ENCODE measurements at regions not wholly inside any gene's neighbourhood (a gene's known extent, or its start where the extent isn't known, plus 50 kb on each side); places are given as distances from the start of the nearest gene placed in this dataset.

DNA sequence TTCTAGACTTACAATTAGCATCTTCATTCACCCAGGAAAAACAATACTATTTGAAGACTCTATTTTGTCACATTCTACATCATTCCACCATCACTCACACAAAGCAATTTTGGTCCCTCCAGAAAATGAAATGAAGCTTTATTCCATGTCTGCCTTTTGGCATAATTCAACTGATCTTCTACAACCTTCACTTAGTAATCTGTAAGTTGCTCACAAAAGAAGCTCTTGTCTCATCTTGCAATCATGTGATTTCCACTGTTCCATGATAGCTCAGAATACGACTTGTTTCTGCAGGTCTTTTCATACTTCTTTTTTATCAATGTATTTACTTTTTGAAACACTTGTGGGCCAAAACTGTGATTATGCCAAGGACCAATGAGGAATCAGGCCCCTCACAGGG, 261.9 kb upstream of the NR4A3 start:
- intact Hi-C loops (cut with DNase I, micrococcal nuclease): no loop called here
- TF ChIP-seq, protein P1, sequence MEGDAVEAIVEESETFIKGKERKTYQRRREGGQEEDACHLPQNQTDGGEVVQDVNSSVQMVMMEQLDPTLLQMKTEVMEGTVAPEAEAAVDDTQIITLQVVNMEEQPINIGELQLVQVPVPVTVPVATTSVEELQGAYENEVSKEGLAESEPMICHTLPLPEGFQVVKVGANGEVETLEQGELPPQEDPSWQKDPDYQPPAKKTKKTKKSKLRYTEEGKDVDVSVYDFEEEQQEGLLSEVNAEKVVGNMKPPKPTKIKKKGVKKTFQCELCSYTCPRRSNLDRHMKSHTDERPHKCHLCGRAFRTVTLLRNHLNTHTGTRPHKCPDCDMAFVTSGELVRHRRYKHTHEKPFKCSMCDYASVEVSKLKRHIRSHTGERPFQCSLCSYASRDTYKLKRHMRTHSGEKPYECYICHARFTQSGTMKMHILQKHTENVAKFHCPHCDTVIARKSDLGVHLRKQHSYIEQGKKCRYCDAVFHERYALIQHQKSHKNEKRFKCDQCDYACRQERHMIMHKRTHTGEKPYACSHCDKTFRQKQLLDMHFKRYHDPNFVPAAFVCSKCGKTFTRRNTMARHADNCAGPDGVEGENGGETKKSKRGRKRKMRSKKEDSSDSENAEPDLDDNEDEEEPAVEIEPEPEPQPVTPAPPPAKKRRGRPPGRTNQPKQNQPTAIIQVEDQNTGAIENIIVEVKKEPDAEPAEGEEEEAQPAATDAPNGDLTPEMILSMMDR (IDR thresholded peaks at IDR 0.05): no peak
- ATAC-seq: no peak

DNA sequence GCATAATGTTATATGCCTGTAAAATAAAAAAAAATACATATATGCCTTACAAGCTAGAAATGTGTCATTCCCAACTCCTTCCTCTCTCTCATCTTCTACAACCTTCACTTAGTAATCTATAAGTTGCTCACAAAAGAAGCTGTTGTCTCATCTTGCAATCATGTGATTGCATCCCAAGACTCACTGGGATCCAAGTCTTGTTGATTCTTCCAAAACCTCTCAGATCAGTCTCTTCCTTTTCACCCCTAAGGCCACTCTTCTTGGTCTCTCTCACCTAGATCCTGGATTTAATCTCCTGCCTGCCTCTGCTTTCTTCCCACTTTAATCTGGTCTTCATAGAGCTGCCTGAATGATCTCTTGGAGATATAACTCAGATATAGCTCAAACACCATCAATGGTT, 261.1 kb upstream of the NR4A3 start:
- ATAC-seq: no peak
- DNase-seq: no peak
- Histone ChIP-seq H3K4me1 (ENCODE audit: low read depth) (no peaks in the 10 kb centered on the region), H3K9me3 (no peaks in the 10 kb centered on the region), H3K4me3 (no peak overlapping the region), H3K36me3 (ENCODE audit: low read depth) (no peaks in the 10 kb centered on the region)
- TF ChIP-seq, protein P1 (IDR thresholded peaks at IDR 0.05): no peak
- intact Hi-C loops (cut with DNase I, micrococcal nuclease): no loop called here

More for the DNA sequence above, 261.9 kb upstream of the NR4A3 start:
- DNase-seq: no peak
- Histone ChIP-seq H3K36me3 (ENCODE audit: low read depth) (no peaks in the 10 kb centered on the region), H3K4me3 (no peak overlapping the region), H3K4me1 (ENCODE audit: low read depth) (no peaks in the 10 kb centered on the region), H3K9me3 (no peaks in the 10 kb centered on the region)

DNA sequence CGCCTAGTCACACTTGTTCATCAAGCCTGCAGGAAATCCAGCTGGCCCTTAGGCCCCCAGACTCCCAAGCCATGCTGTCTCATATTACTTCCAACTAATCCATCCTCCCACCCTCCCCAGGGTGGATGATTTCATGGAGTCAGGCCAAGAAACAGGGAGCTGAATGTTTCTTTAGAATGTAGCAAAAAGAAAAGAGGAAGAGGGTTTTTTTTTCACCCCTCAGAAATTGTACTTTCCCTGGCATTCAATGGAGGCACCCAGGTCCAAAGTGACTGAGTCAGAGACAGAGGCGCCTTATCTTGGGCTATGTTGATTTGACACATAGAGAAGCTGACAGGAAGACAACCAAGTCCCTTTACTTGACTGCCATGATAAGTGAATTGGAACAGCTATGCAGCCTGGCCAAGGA, 260.2 kb upstream of the NR4A3 start:
- no peaks in the 10 kb centered on the region for H3K4me1 ChIP-seq (ENCODE audit: low read depth)
- no peak for DNase-seq

DNA sequence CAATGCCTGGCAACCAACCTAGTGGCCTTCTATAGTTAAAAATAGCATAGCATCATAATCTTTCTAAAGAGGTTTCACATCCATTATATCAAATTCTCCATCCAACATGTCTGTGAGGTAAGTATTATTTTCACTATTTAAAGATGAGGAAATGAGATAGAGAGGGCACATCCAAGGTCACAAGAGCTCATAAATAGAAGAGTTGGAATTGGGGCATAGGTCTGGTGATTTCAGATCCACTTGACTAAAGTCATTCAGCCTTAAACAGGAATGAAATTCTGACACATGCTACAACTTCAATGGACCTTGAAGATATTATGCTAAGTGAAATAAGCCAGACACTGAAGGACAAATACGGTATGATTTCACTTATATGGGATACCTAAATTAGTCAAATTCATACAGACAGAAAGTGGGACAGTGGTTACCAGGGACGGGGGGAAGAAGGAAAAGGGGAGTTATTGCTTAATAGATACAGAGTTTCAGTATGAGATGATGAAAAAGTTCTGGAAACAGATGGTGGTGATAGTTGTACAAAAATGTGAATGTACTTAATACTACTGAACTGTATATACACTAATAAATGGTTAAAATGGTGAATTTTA, 259.6 kb upstream of the NR4A3 start:
- H3K9me3 ChIP-seq: no peaks in the 10 kb centered on the region
- intact Hi-C loops (cut with DNase I, micrococcal nuclease): no loop called here

More for the DNA sequence above, 260.2 kb upstream of the NR4A3 start:
- no peak for ATAC-seq
- intact Hi-C loops (cut with DNase I, micrococcal nuclease): no loop called here
- TF ChIP-seq, protein P1 (IDR thresholded peaks at IDR 0.05): no peak
- H3K36me3 ChIP-seq (ENCODE audit: low read depth): no peaks in the 10 kb centered on the region
- no peak overlapping the region for H3K4me3 ChIP-seq
- H3K9me3 ChIP-seq: no peaks in the 10 kb centered on the region

DNA sequence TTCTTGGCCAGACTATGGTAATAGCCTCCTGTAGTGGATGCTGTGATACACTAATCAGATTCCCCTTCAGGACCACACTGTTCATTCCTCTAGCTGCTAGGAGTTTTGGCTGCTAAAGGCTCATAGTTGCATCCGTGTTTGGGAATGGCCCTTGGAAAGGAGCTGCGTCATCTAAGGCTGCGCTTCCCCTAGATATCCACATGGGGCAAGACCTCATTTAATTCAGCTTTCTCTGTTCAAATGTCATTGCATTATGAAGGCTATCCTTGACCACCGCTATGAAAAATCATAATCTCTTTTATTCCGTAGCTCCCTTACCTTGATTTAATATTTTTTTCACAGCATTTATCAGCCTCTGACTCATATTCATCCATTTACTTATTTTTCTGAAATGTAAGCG, 258.3 kb upstream of the NR4A3 start:
- TF ChIP-seq, protein P1 (IDR thresholded peaks at IDR 0.05): no peak
- intact Hi-C loops (cut with DNase I, micrococcal nuclease): no loop called here
- ATAC-seq (no peak), DNase-seq (no peak)
- H3K36me3 ChIP-seq (ENCODE audit: low read depth): no peaks in the 10 kb centered on the region
- no peak overlapping the region for H3K4me3 ChIP-seq
- H3K4me1 ChIP-seq (ENCODE audit: low read depth): no peaks in the 10 kb centered on the region
- H3K9me3 ChIP-seq: no peaks in the 10 kb centered on the region

More for the DNA sequence above, 259.6 kb upstream of the NR4A3 start:
- TF ChIP-seq, protein P1 (IDR thresholded peaks at IDR 0.05): no peak
- no peak overlapping the region for H3K4me3 ChIP-seq
- ATAC-seq (no peak), DNase-seq (no peak)
- H3K36me3 ChIP-seq (ENCODE audit: low read depth): no peaks in the 10 kb centered on the region
- no peaks in the 10 kb centered on the region for H3K4me1 ChIP-seq (ENCODE audit: low read depth)

DNA sequence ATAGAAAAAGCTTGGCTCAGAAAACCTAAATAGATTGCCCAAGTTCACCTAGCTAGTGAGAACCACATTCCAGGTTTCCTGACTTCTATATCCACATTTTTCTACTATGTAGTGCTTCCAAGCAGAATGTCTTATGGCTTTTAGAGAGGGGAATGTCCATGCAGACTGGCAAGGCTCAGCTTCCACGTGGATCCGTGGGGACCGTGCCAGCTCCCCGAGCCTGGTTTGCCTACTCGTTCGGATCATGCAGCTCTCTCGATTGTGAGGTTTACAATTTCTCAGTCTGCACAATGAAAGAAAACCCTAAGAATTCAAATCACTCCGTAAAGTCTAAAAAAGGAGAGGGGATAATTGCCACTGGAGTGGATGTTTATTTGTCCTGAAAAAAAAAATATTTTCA, 256.5 kb upstream of the NR4A3 start:
- TF ChIP-seq, protein P1 (IDR thresholded peaks at IDR 0.05): no peak
- no peak for DNase-seq
- intact Hi-C loops (cut with DNase I, micrococcal nuclease): no loop called here

More for the DNA sequence above, 256.5 kb upstream of the NR4A3 start:
- H3K36me3 ChIP-seq (ENCODE audit: low read depth): no peaks in the 10 kb centered on the region
- H3K4me1 ChIP-seq (ENCODE audit: low read depth): no peaks in the 10 kb centered on the region
- no peaks in the 10 kb centered on the region for H3K9me3 ChIP-seq
- no peak for ATAC-seq
- H3K4me3 ChIP-seq: no peak overlapping the region
